ENCODE measurements at regions not wholly inside any gene's neighbourhood (a gene's known extent, or its start where the extent isn't known, plus 50 kb on each side); places are given as distances from the start of the nearest gene placed in this dataset.
"Not testable (repeated sequence)": the region's sequence is repeated elsewhere in the genome, so short reads cannot be mapped to it uniquely, and the experiment has no call there.

- DNase-seq: no peak
- intact Hi-C loops (cut with DNase I): no loop called here
These were observed 466.0 kb downstream of the PLK2 start for GRCh38 chr5:57993866-57994265.

- no peak for DNase-seq
- intact Hi-C loops (cut with DNase I): no loop called here
These were observed 470.5 kb downstream of the PLK2 start for GRCh38 chr5:57989378-57989777.

DNA sequence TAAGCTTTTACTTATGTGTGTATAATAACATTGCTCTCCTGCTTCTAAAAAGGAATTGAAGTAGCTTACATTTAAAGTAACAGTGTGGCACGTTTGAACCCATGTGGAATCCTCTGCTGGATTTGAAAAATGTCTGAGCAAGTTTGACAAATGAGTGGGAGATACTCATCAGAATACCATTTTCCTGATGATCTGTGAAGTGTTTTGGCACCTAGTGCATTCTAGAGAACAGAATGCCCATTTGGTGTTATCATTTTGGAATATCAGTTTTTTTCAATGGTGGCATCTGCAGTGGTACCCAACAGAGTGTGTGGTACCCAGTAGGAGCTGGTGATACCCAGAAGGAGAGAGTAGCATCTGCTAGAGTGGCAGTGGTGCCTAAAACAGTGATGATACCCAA is 471.1 kb downstream of the PLK2 start:
- DNase-seq: peak in 1 of 10 donors; percentile 14

DNA sequence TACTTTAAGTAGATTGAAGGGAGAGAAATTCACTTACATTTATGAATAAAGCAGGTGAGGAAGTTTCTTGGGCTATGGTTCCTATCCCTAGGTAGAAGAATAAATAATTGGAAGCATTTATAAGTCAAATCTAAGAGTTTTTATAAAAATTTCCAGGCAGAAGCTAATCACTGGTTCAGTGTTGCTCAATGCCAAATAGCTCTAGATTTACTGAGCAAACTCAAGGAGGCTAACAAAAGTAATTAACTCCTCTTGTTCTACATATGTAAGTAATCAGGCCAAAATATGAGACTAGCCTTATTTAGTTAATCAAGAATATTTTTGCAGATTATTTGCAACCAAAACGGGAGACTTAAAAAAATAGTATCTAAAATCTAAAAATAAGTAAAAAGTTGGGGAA is 472.3 kb downstream of the PLK2 start:
- intact Hi-C loops (cut with DNase I): no loop called here
- DNase-seq: no peak

More for the DNA sequence above, 471.1 kb downstream of the PLK2 start:
- intact Hi-C loops (cut with DNase I): no loop called here

- DNase-seq: peak; percentile 10 to 92 (median 58)
- intact Hi-C loops (cut with DNase I): no loop called here
These were observed 473.0 kb downstream of the PLK2 start for GRCh38 chr5:57986761-57987341.

- no peak for DNase-seq
- intact Hi-C loops (cut with DNase I): no loop called here
These were observed 476.5 kb downstream of the PLK2 start for GRCh38 chr5:57983426-57983825.

GRCh38 chr5:57979671-57980070 is 480.2 kb downstream of the PLK2 start:
- no peak for DNase-seq
- intact Hi-C loops (cut with DNase I): no loop called here

GRCh38 chr5:57976506-57976905 is 483.4 kb downstream of the PLK2 start:
- intact Hi-C loops (cut with DNase I): no loop called here
- no peak for DNase-seq

- peak in 2 of 10 donors; percentile 66 to 70 for DNase-seq
- intact Hi-C loops (cut with DNase I): not testable (repeated sequence)
These were observed 487.8 kb downstream of the PLK2 start for GRCh38 chr5:57972099-57972498.

- intact Hi-C loops (cut with DNase I): no loop called here
- no peak for DNase-seq
These were observed 478.0 kb upstream of the ACTBL2 start for GRCh38 chr5:57960569-57960968.

GRCh38 chr5:57956636-57957035 is 474.0 kb upstream of the ACTBL2 start:
- intact Hi-C loops (cut with DNase I): no loop called here
- no peak for DNase-seq

DNA sequence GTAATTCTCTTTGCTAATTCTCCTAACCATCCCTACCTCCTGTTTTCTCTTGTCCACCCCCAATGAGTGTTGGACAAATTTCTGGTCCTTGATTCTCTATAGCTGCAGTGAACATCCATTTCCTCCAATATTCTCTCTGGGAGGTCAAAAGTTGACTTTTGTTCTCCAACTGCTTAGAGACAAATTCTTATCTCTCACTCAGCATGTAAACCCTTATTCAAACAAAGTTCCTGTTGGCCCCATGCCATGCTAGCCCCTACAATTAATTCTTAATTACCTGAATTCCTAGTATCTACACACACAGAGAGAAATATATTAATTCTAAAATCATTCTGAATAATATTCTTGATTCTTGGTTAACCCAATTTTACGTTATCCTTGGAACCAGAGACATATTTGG is 472.9 kb upstream of the ACTBL2 start:
- no peak for DNase-seq
- intact Hi-C loops (cut with DNase I): no loop called here

GRCh38 chr5:57953792-57954191 is 471.2 kb upstream of the ACTBL2 start:
- no peak for DNase-seq
- intact Hi-C loops (cut with DNase I): no loop called here

GRCh38 chr5:57950616-57951228 is 468.1 kb upstream of the ACTBL2 start:
- no peak for DNase-seq
- intact Hi-C loops (cut with DNase I): no loop called here

DNA sequence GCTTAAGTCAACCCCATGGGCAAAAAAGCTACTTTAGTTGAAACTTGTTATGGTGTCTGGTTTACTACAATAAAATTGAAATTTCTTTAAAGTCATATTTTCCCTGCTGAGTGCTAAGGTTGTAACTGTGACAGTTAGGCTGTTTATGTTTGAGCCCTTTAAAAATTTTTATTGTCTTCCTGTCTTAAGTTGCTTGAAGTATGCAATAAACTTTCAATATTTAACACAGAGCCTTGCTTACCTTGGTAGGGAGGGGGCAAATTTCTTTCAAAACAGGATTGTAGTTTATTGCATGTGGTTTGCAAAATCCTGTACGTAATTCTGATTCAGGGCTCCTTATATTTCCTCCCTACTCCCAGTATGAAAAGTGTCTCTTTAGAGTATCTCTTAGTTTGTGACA is 465.5 kb upstream of the ACTBL2 start:
- intact Hi-C loops (cut with DNase I): no loop called here
- no peak for DNase-seq

GRCh38 chr5:57947181-57947580 is 464.6 kb upstream of the ACTBL2 start:
- intact Hi-C loops (cut with DNase I): no loop called here
- DNase-seq: no peak

DNA sequence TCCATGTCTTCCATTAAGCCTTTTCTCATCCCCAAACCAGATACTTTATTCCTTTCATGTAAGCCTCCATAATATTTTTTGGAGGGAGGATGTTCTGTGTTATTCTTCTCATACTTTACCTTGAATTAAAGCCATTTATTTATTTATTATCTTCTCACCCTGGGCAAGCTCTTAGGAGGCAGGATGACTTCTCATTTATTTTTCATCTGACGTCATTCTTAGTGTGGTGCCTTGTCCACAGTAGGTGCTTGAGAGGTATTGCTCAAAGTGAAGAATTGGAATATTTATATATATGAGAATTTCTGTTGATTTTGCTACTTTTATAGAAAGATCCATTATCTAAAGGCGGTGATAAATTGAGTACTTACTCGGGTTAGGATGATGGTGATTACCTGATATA is 458.3 kb upstream of the ACTBL2 start:
- intact Hi-C loops (cut with DNase I): no loop called here
- no peak for DNase-seq

GRCh38 chr5:57940236-57940635 is 457.6 kb upstream of the ACTBL2 start:
- no peak for DNase-seq
- intact Hi-C loops (cut with DNase I): no loop called here

- DNase-seq: no peak
- intact Hi-C loops (cut with DNase I): no loop called here
These were observed 457.2 kb upstream of the ACTBL2 start for GRCh38 chr5:57939771-57940170.

DNA sequence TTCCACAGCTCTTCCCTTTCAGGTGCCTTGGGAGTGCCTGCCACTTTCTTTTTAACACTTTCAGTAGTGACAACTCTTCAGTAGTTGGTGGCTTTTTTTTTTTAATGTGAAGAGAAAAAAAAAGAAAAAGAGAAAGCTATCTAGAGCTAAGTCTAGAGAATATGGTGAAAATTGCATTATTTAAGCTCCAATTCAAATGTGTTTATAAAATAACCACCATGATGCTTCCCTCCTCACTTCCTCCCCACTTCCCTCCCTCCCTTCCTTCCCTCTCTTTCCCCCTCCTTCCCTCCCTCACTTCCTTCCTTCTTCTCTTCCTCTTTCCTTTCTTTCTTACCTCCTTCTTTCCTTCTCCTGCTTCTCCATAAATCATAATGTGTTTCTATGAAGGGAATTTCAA is 456.7 kb upstream of the ACTBL2 start:
- DNase-seq: no peak

GRCh38 chr5:57938174-57938557 is 455.6 kb upstream of the ACTBL2 start:
- DNase-seq: no peak
- intact Hi-C loops (cut with DNase I): no loop called here

More for the DNA sequence above, 456.7 kb upstream of the ACTBL2 start:
- intact Hi-C loops (cut with DNase I): no loop called here

DNA sequence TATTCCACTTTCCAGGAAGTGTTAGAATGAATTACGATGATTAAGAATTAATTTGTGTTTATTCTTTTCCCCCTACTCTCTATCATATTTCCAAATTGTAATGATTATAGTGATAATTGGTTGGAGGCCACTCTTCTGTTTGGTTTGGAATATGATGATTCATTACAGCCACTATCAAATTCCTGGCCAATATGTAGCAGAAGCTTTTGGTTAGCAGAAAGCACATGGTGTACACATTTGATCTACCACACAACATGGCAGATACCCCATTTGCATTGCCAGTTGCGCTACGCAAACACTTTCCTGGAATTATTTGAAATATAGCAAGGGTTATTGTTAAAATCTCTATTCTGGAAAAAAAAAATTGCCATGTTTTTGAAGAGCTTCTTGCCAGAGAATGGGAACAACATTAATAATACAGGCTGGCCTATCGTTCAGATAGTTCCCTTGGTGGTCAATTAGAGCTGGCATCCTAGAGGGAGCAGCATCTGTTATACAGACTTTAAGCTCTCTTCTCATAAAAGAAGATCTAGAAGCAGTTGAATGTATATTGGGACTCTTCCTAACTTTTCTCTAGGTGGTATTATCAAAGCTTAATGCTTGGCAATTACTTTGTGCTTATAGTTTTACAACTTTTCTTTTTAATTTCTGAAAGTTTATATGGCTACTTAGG is 455.0 kb upstream of the ACTBL2 start:
- no peak for DNase-seq
- intact Hi-C loops (cut with DNase I): no loop called here
